GM18909 (cell line): ENCODE measurements at regions not wholly inside any gene's neighbourhood (a gene's known extent, or its start where the extent isn't known, plus 50 kb on each side); places are given as distances from the start of the nearest gene placed in this dataset.

Experiments
- ATAC-seq: cut with Tn5 transposase; IDR thresholded peaks from one replicate; pipeline ENCODE4 v1.9.1; 2021; ENCODE audit warnings: mild to moderate bottlenecking; ENCODE audit not compliant: unreplicated experiment, poor library complexity

GRCh38 chr15:35320158-35320780, 225.7 kb downstream of the DPH6 start:
- no peak for ATAC-seq

DNA sequence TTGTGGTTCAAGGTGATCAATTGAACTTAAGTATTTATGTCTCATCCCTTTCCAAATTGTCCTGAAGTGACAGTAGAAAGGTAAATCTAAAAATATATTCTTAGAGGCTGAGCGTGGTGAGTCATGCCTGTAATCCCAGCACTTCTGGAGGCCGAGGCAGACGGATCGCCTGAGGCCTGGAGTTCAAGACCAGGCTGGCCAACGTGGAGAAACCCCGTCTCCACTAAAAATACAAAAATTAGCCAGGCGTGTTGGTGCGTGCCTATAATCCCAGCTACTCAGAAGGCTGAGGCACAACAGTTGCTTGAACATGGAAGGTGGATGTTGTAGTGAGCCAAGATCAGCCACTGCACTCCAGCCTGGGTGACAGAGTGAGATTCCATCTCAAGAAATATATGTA, 226.6 kb downstream of the DPH6 start:
- no peak for ATAC-seq

GRCh38 chr15:35317217-35317616, 228.7 kb downstream of the DPH6 start:
- ATAC-seq, result no peak

GRCh38 chr15:35312344-35312743, 227.2 kb upstream of the NANOGP8 start:
- ATAC-seq, result no peak

- ATAC-seq, result no peak
Observed at GRCh38 chr15:35311615-35312014, 226.5 kb upstream of the NANOGP8 start.

DNA sequence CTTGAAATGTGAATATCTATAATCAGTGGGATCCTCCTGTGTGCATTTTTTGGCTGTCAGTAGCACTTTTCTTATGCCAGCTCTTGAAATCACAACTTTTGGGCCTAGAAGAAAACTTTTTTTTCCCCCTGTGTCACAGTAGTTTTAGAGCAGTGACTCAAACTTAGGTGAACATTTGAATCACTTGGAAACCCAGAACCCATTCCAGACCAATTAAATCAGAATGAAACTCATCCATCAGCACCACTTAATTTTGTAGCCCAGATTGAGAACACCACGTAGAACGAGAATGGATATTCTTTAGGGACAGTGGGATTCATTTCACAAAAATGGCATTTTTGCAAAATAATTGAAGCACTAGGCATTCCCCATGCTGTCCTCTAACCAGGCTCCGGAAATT, 224.8 kb upstream of the NANOGP8 start:
- no peak for ATAC-seq

DNA sequence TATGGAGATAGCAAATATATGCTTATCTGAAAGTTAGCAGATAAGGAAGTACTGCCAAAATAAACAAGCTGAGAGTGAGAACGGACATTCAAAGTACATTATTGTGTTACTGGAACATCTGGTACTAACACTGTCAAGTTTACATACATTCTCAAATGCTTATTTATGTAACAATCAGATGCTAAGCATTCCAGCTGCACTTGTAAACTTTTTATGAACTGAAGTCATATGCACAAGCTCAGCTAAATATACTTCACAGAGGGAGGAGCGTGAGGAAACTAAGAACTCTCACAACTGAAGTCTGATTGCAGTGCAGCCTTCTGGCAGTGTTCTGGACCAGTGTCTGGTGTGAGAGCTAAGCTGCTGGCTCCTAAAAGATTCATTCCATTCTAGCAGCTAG, 223.7 kb upstream of the NANOGP8 start:
- no peak for ATAC-seq

- ATAC-seq, result no peak
Observed at GRCh38 chr15:35307676-35308075, 222.6 kb upstream of the NANOGP8 start.

DNA sequence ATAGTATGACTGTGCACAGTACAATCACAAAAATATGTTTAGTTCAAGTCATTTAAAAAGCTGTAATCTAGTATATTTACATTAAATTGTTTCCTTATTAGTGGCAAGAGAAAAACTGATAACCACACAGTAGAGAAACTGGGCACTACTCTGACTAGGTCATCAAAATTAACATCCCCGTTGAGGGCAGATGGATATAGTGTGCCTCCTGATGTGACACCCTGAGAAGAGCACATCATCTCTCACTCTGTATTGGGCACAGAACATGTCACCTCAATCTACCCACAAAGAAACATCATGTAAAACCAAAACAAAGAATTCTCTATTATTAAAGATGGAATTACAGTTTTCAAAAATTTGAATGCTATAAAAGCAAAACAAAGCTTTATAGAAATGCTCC, 221.9 kb upstream of the NANOGP8 start:
- ATAC-seq, result no peak

DNA sequence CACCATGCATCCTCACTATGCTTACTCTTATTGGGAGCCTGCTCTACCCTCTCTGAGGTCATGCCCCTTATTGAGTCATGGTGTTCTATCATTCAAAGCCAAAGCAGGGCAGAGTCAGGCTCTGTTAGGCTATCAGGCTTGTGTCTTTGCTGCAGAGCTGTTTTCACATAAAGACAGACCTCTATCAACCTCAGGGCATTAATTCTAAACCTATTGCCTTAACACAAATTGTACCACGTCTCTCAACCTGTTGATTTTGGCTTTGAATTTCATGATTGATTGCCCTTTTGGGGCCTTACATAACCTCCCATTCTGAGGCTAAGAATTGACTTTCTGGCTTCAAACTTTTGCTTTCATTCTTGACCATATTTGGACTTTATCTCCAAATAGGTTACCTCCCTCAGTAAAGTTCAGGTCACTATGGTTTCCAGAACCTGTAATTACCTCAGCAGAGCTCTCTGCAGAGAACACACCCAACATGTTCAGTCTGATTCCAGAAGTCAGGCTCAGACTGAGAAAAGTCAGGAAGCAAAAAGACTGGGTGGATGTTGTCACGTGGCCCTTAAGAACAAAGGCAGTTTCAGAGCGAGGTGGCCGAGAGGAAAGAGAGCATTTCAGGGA, 221.4 kb upstream of the NANOGP8 start:
- peak; percentile 51 for ATAC-seq

DNA sequence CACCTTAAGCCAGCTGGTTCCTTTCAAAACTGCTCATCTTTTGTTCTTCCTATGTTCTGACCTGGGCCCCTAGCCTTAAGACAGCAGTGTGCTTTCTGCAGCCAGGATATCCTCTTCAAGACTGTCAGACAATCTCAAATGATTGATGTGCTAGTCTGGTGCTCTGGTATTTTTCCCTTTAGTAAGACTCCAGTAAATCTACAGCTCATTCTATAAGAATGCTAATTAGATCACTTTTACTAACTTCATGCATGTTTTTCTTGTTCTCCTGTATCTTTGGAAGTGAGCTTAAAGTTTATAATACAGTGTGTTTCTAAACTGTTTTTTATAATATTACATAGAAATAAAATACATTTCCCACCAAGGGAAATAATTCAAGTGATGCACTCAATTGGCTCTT, 220.9 kb upstream of the NANOGP8 start:
- no peak for ATAC-seq

DNA sequence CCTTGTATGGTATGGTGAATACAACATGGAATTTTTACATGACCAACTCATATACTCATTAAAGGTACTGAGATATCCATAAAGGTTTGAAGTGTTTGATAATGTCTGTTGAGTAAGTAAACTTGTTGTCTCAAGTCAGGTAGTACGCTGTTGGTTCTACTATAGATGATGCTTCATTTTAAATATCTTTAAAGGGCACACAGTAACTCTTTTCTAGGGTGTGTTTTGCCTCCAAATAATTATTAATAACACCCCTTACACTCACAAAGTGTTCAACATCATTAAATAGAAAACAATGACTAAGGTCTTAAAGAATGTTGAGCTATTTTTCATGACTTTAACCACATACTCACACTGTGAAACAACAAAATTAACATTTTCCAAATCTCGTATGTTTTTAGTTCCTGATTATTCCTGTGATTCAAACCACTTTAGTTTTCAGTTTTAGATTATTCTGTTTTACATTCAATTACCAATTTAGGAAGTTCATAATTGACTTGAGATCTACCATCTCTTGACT, 220.0 kb upstream of the NANOGP8 start:
- no peak for ATAC-seq

DNA sequence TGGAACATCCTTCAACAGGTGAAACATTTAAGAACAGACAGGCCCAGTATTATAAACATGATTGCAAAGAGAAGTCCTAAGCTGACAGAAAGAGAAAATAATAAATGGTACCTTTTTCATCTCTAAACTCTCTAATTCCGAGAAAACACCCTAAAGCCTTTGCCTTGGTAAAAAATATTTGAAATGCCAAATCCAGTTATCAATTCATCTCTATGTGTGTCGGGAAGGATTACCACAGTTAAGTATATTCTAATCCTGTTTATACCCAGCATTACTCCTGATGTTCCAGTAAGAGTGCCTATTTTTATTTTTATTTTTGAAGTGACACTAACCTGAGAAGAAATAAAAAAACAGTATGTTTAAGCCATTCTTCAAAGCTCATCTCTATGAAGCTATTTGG, 219.3 kb upstream of the NANOGP8 start:
- ATAC-seq, result no peak

GRCh38 chr15:35302334-35302733, 217.2 kb upstream of the NANOGP8 start:
- ATAC-seq, result no peak

DNA sequence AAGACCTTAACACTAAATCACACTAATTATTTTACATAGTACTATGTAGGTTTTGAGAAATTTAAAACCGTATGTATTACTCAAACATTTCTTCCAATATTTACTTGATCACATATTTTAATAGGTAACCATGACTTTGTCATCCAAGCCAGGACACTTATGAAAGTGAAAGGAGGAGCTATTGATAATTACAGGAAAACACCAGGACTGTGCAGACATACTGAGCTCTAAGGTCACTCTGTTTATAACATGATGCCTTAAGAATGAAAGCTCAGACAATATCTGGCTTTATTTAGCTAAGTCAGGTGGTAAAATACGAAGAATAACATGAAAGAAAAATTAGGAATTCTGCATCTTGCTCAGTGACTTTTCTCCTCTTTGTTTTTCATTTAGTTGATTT, 216.0 kb upstream of the NANOGP8 start:
- ATAC-seq, result no peak

GRCh38 chr15:35299059-35299735, 214.1 kb upstream of the NANOGP8 start:
- no peak for ATAC-seq

GRCh38 chr15:35298509-35298908, 213.4 kb upstream of the NANOGP8 start:
- ATAC-seq, result no peak

GRCh38 chr15:35293353-35294130, 208.4 kb upstream of the NANOGP8 start:
- no peak for ATAC-seq

DNA sequence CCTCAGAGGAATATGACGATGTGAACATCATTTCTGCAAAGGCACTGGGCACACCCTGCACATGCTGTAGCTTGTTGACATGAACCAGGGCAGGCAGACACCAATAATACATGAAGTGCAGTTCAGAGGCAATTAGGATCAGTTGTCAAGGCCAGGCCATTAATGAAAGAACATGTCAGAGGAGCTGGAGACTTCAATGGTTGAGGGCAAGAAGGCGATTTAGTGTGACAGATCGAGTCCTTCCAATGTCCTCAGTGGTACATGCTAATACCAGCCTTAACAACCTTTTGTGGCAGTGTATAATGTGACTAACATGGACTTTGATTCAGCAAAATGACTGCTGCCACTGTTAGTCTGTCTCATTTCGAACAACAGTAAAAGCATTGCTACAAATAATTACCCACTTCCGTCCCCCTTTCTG, 205.2 kb upstream of the NANOGP8 start:
- no peak for ATAC-seq

- no peak for ATAC-seq
Observed at GRCh38 chr15:35289024-35289617, 204.0 kb upstream of the NANOGP8 start.
